HL-60 (cell line): ENCODE measurements at regions not wholly inside any gene's neighbourhood (a gene's known extent, or its start where the extent isn't known, plus 50 kb on each side); places are given as distances from the start of the nearest gene placed in this dataset.

Source experiments
- DNase-seq, 2 experiments: peaks; one replicate each; pipeline ENCODE4 v3.0.0-alpha.2; 2010 to 2020; ENCODE audit warnings: low read depth in 1 of 2, low spot score in 1 of 2
- H3K27ac ChIP-seq: fragments of 250-450 bp; sonication (Bioruptor Pico); replicated peaks from 2 replicates; pipeline ENCODE4 v1.5.1; 2020; ENCODE audit warnings: mild to moderate bottlenecking, moderate library complexity
- H3K27me3 ChIP-seq: fragments of 250-450 bp; sonication (Bioruptor Pico); 2 replicates; pipeline ENCODE4 v1.5.1; 2021; ENCODE audit warnings: mild to moderate bottlenecking, moderate library complexity; ENCODE audit not compliant: insufficient read depth, poor library complexity, severe bottlenecking
- H3K4me3 ChIP-seq: replicated peaks from 2 replicates; pipeline ENCODE4 v1.5.1; 2011; ENCODE audit warnings: mild to moderate bottlenecking, control low read depth, low read length; ENCODE audit not compliant: insufficient read depth
- CTCF ChIP-seq: IDR thresholded peaks from one replicate; pipeline ENCODE4 v1.5.1; 2011; ENCODE audit warnings: low read length, control low read depth, inconsistent platforms; ENCODE audit not compliant: insufficient read depth
- GABPA ChIP-seq: IDR thresholded peaks from 2 replicates; pipeline ENCODE4 v1.6.1; 2012; ENCODE audit warnings: low read depth
- POLR2AphosphoS5 ChIP-seq: IDR thresholded peaks from 2 replicates; pipeline ENCODE4 v1.6.1; 2012; ENCODE audit warnings: low read depth
- REST ChIP-seq: IDR thresholded peaks from 2 replicates; pipeline ENCODE4 v1.6.1; 2012; ENCODE audit warnings: low read depth; ENCODE audit not compliant: insufficient replicate concordance
- SPI1 ChIP-seq: IDR thresholded peaks from 2 replicates; pipeline ENCODE4 v1.6.1; 2012; ENCODE audit warnings: low read depth, mild to moderate bottlenecking, borderline replicate concordance

- H3K27ac ChIP-seq = no peak overlapping the region
- DNase-seq = no peak
- no peak for TF ChIP-seq REST
- TF ChIP-seq GABPA = no peak
- no peak for TF ChIP-seq CTCF
- no peak for TF ChIP-seq POLR2AphosphoS5
- TF ChIP-seq SPI1 = no peak
- no peak overlapping the region for H3K4me3 ChIP-seq
- H3K27me3 ChIP-seq = no peaks in the 10 kb centered on the region
Measured at GRCh38 chr6:167474171-167474570, 149.3 kb downstream of the TTLL2 start.

GRCh38 chr6:167474725-167475124 lies 149.8 kb downstream of the TTLL2 start:
- H3K27me3 ChIP-seq = no peaks in the 10 kb centered on the region
- no peak overlapping the region for H3K4me3 ChIP-seq
- no peak overlapping the region for H3K27ac ChIP-seq
- DNase-seq = no peak
- TF ChIP-seq POLR2AphosphoS5 (no peak), GABPA (no peak)

- Histone ChIP-seq H3K27me3 (no peaks in the 10 kb centered on the region), H3K4me3 (no peak overlapping the region), H3K27ac (no peak overlapping the region)
- no peak for DNase-seq
- TF ChIP-seq CTCF (no peak), POLR2AphosphoS5 (no peak), REST (no peak), GABPA (no peak), SPI1 (no peak)
Measured at GRCh38 chr6:167475947-167476346, 151.1 kb downstream of the TTLL2 start.

GRCh38 chr6:167476844-167477595 lies 152.1 kb downstream of the TTLL2 start:
- TF ChIP-seq GABPA (no peak), CTCF (no peak), SPI1 (no peak), REST (no peak), POLR2AphosphoS5 (no peak)
- H3K27me3 ChIP-seq = no peaks in the 10 kb centered on the region
- no peak overlapping the region for H3K4me3 ChIP-seq
- DNase-seq = no peak
- H3K27ac ChIP-seq = no peak overlapping the region
